Gastroesophageal sphincter (tissue), 4 donors: ENCODE measurements at regions not wholly inside any gene's neighbourhood (a gene's known extent, or its start where the extent isn't known, plus 50 kb on each side); places are given as distances from the start of the nearest gene placed in this dataset.

Source experiments
- ATAC-seq: fragments of 150-250 bp; one replicate; pipeline ENCODE4 v1.9.1; 2016; ENCODE audit warnings: mild to moderate bottlenecking, moderate library complexity
- H3K27ac ChIP-seq, 4 donors: fragments of 200-600 bp; sonication (generic) in 3 of 4; 1 replicate in 3 of 4; 2 replicates in 1 of 4; pipeline ENCODE4 v1.5.1; 2016 to 2019
- H3K27me3 ChIP-seq: fragments of 200-600 bp; sonication (generic); one replicate; pipeline ENCODE4 v1.5.1; 2019
- H3K36me3 ChIP-seq, 2 donors: fragments of 200-600 bp; sonication (generic); one replicate each; pipeline ENCODE4 v1.5.1; 2019; ENCODE audit warnings: control low read depth in 1 of 2
- H3K4me1 ChIP-seq, 3 donors: fragments of 200-600 bp; sonication (generic); 1 replicate in 2 of 3; 2 replicates in 1 of 3; pipeline ENCODE4 v1.5.1; 2016 to 2019; ENCODE audit warnings: control low read depth in 2 of 3
- H3K4me3 ChIP-seq, 2 donors: fragments of 200-600 bp; sonication (generic); one replicate each; pipeline ENCODE4 v1.5.1; 2019; ENCODE audit warnings: mild to moderate bottlenecking in 1 of 2, moderate library complexity in 1 of 2
- H3K9me3 ChIP-seq, 3 donors: fragments of 200-600 bp; sonication (generic); one replicate each; pipeline ENCODE4 v1.5.1; 2017 to 2019; ENCODE audit warnings: control low read depth in 2 of 3
- CTCF ChIP-seq, 4 experiments: fragments of 200-600 bp in 2 of 4; fragments of 450-650 bp in 2 of 4; sonication (generic) in 1 of 4; IDR thresholded peaks; one replicate each; pipeline ENCODE4 v1.5.1; 2017 to 2019; ENCODE audit warnings: antibody characterized with exemption in 4 of 4, mild to moderate bottlenecking in 2 of 4, moderate library complexity in 2 of 4
- EP300 ChIP-seq: sonication (generic); formaldehyde crosslinking; IDR thresholded peaks from one replicate; pipeline ENCODE4 v1.6.1; 2017; ENCODE audit warnings: antibody characterized with exemption, mild to moderate bottlenecking
- POLR2A ChIP-seq, 2 donors: fragments of 450-650 bp; IDR thresholded peaks; one replicate each; pipeline ENCODE4 v1.6.1; 2017; ENCODE audit warnings: antibody characterized with exemption in 2 of 2, mild to moderate bottlenecking in 2 of 2, moderate library complexity in 1 of 2
- POLR2AphosphoS5 ChIP-seq: sonication (generic); formaldehyde crosslinking; IDR thresholded peaks from one replicate; pipeline ENCODE4 v1.6.1; 2017; ENCODE audit warnings: antibody characterized with exemption
- WGBS, 2 donors: methylation state at CpG; one replicate each; pipeline ENCODE4 v1.1.5; 2018; ENCODE audit warnings: low coverage in 1 of 2; 5-methylcytosine and 5-hydroxymethylcytosine counted together

DNA sequence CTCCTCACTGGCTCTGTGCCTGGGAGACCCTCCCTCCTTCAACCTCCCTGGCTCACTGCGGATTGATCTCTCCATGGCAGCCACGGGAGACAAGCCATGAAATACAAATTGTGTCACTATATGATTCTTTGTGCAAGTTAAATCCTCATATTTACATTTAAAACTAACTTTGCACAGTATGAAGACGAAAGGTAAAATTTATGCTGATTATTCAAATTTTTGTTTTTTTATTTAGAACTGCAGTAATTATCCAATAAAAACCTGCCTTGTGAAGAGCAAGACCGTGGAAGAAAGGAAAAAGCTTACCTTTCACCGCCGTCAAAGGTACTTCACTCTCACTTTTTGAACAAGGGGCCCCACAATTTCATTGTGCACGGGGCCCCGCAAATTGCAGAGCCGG, 436.9 kb downstream of the EIPR1 start:
- 70 to 82% methylated on average over 5 to 9 of the region's 9 CpGs for WGBS, 2 donors
- H3K27me3 ChIP-seq, result peaks cover 30% of the 10 kb centered on the region
- TF ChIP-seq POLR2AphosphoS5 (no peak), CTCF (IDR thresholded peaks at IDR 0.05) (no peak), POLR2A (IDR thresholded peaks at IDR 0.05) (no peak), EP300 (no peak)
- no peaks in the 10 kb centered on the region for H3K36me3 ChIP-seq
- H3K4me1 ChIP-seq, result no peaks in the 10 kb centered on the region
- H3K27ac ChIP-seq, result no peak overlapping the region
- peaks cover 0 to 17% (median 0%) of the 10 kb centered on the region in 3 donors for H3K9me3 ChIP-seq
- H3K4me3 ChIP-seq, result no peak overlapping the region
- ATAC-seq, result no peak

DNA sequence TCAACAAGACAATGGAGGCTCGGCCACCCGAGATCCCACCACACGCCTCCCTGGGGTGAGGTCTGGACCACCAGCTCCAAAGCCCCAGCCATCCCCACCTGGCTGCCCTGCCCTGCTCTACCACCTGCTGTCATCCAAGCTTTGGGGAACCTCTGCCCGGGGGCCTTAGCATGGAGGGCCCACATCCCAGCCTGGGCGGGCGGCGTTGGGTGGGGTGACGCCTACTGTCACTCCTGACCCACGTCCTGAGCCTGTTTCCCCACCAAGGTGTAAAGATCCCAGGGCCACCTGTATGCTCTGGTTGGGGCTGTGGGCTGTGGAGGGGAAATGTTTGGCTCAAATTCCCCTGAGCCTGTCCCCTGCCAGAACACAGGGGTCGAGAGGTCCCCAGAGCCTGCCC, 437.6 kb downstream of the EIPR1 start:
- ATAC-seq, result no peak
- Histone ChIP-seq H3K4me3 (no peak overlapping the region), H3K36me3 (no peaks in the 10 kb centered on the region), H3K9me3 (peaks cover 0 to 11% (median 0%) of the 10 kb centered on the region in 3 donors), H3K27me3 (peaks cover 30% of the 10 kb centered on the region), H3K27ac (no peak overlapping the region), H3K4me1 (no peaks in the 10 kb centered on the region)
- no peak for TF ChIP-seq POLR2A (IDR thresholded peaks at IDR 0.05)
- no peak for TF ChIP-seq CTCF (IDR thresholded peaks at IDR 0.05)
- TF ChIP-seq POLR2AphosphoS5, result no peak
- TF ChIP-seq EP300, result no peak
- no CpG with 5 or more reads among the region's 10 CpGs for WGBS, 2 donors

- Histone ChIP-seq H3K9me3 (peaks cover 0 to 3% (median 0%) of the 10 kb centered on the region in 3 donors), H3K36me3 (no peaks in the 10 kb centered on the region), H3K4me3 (no peak overlapping the region), H3K4me1 (no peaks in the 10 kb centered on the region), H3K27ac (no peak overlapping the region), H3K27me3 (peaks cover 30% of the 10 kb centered on the region)
- no peak for TF ChIP-seq POLR2AphosphoS5
- no peak for TF ChIP-seq CTCF (IDR thresholded peaks at IDR 0.05)
- TF ChIP-seq POLR2A (IDR thresholded peaks at IDR 0.05), result no peak
- TF ChIP-seq EP300, result no peak
- no peak for ATAC-seq
- WGBS, 2 donors, result 83 to 90% methylated on average over 7 to 10 of the region's 13 CpGs
These were observed 438.4 kb downstream of the EIPR1 start for GRCh38 chr2:2939078-2939795.

GRCh38 chr2:2938481-2938880, 439.1 kb downstream of the EIPR1 start:
- peaks cover 23% of the 10 kb centered on the region for H3K27me3 ChIP-seq
- TF ChIP-seq EP300, result no peak
- TF ChIP-seq POLR2A (IDR thresholded peaks at IDR 0.05), result no peak
- no peak for TF ChIP-seq POLR2AphosphoS5
- no peak for TF ChIP-seq CTCF (IDR thresholded peaks at IDR 0.05)
- H3K9me3 ChIP-seq, result no peaks in the 10 kb centered on the region
- H3K4me3 ChIP-seq, result no peak overlapping the region
- H3K27ac ChIP-seq, result no peak overlapping the region
- ATAC-seq, result no peak
- H3K4me1 ChIP-seq, result no peaks in the 10 kb centered on the region
- WGBS, 2 donors, result 60% methylated on average over 1 of the region's 14 CpGs; no CpG with 5 or more reads in 1 of the 2 donors
- no peaks in the 10 kb centered on the region for H3K36me3 ChIP-seq
